Suprapubic skin (tissue), 4 donors: ENCODE measurements at regions not wholly inside any gene's neighbourhood (a gene's known extent, or its start where the extent isn't known, plus 50 kb on each side); places are given as distances from the start of the nearest gene placed in this dataset.

Experiments
- EP300 ChIP-seq: sonication (generic); formaldehyde crosslinking; IDR thresholded peaks from one replicate; pipeline ENCODE4 v1.6.1; 2017; ENCODE audit warnings: antibody characterized with exemption
- POLR2AphosphoS5 ChIP-seq, 3 donors: sonication (generic); formaldehyde crosslinking; IDR thresholded peaks; one replicate each; pipeline ENCODE4 v1.6.1; 2017; ENCODE audit warnings: antibody characterized with exemption in 3 of 3

- no peak for TF ChIP-seq POLR2AphosphoS5 (IDR thresholded peaks at IDR 0.05)
- no peak for TF ChIP-seq EP300
These were observed 106.3 kb downstream of the SLC4A3 start for GRCh38 chr2:219733746-219734145.
